ENCODE measurements at regions not wholly inside any gene's neighbourhood (a gene's known extent, or its start where the extent isn't known, plus 50 kb on each side); places are given as distances from the start of the nearest gene placed in this dataset.
A peak's percentile ranks its signal among the peaks of the same experiment; 100 is the strongest.

DNA sequence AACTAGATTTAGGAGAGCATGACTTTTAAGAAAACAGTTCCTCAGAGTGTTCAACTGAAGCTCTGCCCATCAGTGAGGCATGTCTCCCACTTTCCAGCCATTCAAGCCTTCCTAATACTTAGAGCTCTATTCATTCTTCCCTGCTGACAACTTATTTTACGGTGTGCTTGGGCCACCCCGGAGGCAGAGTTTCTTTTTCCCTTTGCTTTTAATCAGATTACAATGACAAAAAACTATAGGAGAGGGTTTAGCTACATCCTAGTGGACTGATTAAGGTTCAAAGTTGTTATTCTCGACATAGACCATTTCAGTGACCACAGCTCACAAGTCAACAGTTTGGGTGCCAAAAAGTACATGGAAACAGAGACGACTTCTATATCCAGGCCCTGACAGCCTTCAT lies 167.8 kb upstream of the TRIB2 start:
- peaks cover 14% of the 10 kb centered on the region for H3K4me1 ChIP-seq (ENCODE audit: insufficient read depth, low read length)
- peak overlapping the region; percentile 12 for H3K27ac ChIP-seq (ENCODE audit: low read depth, low read length)
- DNase-seq (ENCODE audit: insufficient read length, low spot score, missing footprints): no peak
- H2AFZ ChIP-seq (ENCODE audit: low read length): peak overlapping the region; percentile 19
- no peaks in the 10 kb centered on the region for H4K20me1 ChIP-seq (ENCODE audit: insufficient read depth, low read length)
- no peak overlapping the region for H3K4me2 ChIP-seq (ENCODE audit: insufficient read depth, low read length)
- TF ChIP-seq, protein P1, sequence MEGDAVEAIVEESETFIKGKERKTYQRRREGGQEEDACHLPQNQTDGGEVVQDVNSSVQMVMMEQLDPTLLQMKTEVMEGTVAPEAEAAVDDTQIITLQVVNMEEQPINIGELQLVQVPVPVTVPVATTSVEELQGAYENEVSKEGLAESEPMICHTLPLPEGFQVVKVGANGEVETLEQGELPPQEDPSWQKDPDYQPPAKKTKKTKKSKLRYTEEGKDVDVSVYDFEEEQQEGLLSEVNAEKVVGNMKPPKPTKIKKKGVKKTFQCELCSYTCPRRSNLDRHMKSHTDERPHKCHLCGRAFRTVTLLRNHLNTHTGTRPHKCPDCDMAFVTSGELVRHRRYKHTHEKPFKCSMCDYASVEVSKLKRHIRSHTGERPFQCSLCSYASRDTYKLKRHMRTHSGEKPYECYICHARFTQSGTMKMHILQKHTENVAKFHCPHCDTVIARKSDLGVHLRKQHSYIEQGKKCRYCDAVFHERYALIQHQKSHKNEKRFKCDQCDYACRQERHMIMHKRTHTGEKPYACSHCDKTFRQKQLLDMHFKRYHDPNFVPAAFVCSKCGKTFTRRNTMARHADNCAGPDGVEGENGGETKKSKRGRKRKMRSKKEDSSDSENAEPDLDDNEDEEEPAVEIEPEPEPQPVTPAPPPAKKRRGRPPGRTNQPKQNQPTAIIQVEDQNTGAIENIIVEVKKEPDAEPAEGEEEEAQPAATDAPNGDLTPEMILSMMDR (IDR thresholded peaks at IDR 0.05; ENCODE audit: extremely low read depth, low read depth, low read length): no peak
- no peaks in the 10 kb centered on the region for H3K79me2 ChIP-seq (ENCODE audit: insufficient read depth, low read length)
- H3K9me3 ChIP-seq (ENCODE audit: low read depth, low read length): no peaks in the 10 kb centered on the region
- H3K27me3 ChIP-seq (ENCODE audit: insufficient read depth, low read length): no peaks in the 10 kb centered on the region
- H3K36me3 ChIP-seq (ENCODE audit: insufficient read depth, low read length): no peaks in the 10 kb centered on the region
- H3K4me3 ChIP-seq (ENCODE audit: insufficient read depth, low read length): no peak overlapping the region

DNA sequence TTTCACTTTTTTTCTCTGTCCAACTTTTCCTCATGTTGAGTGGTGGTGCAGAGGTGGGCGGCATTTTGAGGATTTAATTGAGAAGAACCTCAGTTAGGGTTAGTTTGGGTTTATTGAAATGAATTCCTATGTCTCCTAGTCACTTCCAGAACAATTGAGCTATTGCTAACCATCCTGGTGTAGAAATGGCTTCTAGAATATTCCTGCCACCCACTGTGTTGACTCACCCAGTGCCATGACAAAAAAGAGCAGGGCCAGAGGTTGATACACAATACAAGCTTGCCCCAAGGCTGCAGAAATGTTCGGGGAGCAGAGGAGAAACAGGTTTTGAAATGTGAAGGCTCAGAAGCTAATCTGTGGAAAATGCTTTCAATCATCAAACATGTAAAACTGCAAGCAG lies 167.1 kb upstream of the TRIB2 start:
- Histone ChIP-seq H3K4me3 (ENCODE audit: insufficient read depth, low read length) (no peak overlapping the region), H3K27me3 (ENCODE audit: insufficient read depth, low read length) (no peaks in the 10 kb centered on the region), H3K9me3 (ENCODE audit: low read depth, low read length) (no peaks in the 10 kb centered on the region), H3K4me2 (ENCODE audit: insufficient read depth, low read length) (no peak overlapping the region), H4K20me1 (ENCODE audit: insufficient read depth, low read length) (no peaks in the 10 kb centered on the region), H3K36me3 (ENCODE audit: insufficient read depth, low read length) (no peaks in the 10 kb centered on the region), H3K4me1 (ENCODE audit: insufficient read depth, low read length) (peaks cover 15% of the 10 kb centered on the region), H3K79me2 (ENCODE audit: insufficient read depth, low read length) (no peaks in the 10 kb centered on the region), H3K27ac (ENCODE audit: low read depth, low read length) (peak overlapping the region; percentile 12), H2AFZ (ENCODE audit: low read length) (peak overlapping the region; percentile 24)
- TF ChIP-seq, protein P1 (IDR thresholded peaks at IDR 0.05; ENCODE audit: extremely low read depth, low read depth, low read length): no peak
- DNase-seq (ENCODE audit: insufficient read length, low spot score, missing footprints): peak; percentile 91

DNA sequence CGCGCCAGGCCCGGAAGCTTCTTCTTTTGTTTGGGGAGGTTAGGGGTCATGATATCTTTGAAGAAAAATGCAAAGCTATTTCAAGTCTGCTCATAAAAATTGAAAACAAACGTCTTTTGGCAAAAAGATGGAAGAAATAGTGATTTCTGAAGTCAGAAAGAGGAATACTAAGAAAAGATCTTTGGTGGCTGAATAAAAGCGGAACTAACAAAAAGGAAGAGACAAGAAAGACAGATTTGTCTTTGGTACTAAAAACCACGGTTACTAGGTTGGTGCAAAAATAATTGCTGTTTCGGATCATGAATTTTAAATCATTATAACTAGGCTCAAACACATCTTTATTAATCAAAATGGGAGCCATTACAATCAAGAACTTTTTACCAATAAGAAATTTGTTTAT lies 164.6 kb upstream of the TRIB2 start:
- Histone ChIP-seq H4K20me1 (ENCODE audit: insufficient read depth, low read length) (no peaks in the 10 kb centered on the region), H2AFZ (ENCODE audit: low read length) (no peak overlapping the region), H3K9me3 (ENCODE audit: low read depth, low read length) (no peaks in the 10 kb centered on the region), H3K27me3 (ENCODE audit: insufficient read depth, low read length) (no peaks in the 10 kb centered on the region), H3K79me2 (ENCODE audit: insufficient read depth, low read length) (no peaks in the 10 kb centered on the region), H3K4me1 (ENCODE audit: insufficient read depth, low read length) (peaks cover 39% of the 10 kb centered on the region), H3K27ac (ENCODE audit: low read depth, low read length) (no peak overlapping the region), H3K36me3 (ENCODE audit: insufficient read depth, low read length) (no peaks in the 10 kb centered on the region), H3K4me3 (ENCODE audit: insufficient read depth, low read length) (no peak overlapping the region), H3K4me2 (ENCODE audit: insufficient read depth, low read length) (no peak overlapping the region)
- no peak for DNase-seq (ENCODE audit: insufficient read length, low spot score, missing footprints)
- TF ChIP-seq, protein P1 (IDR thresholded peaks at IDR 0.05; ENCODE audit: extremely low read depth, low read depth, low read length): no peak

- Histone ChIP-seq H3K27me3 (ENCODE audit: insufficient read depth, low read length) (no peaks in the 10 kb centered on the region), H2AFZ (ENCODE audit: low read length) (no peak overlapping the region), H3K4me1 (ENCODE audit: insufficient read depth, low read length) (peaks cover 35% of the 10 kb centered on the region), H3K9me3 (ENCODE audit: low read depth, low read length) (no peaks in the 10 kb centered on the region), H4K20me1 (ENCODE audit: insufficient read depth, low read length) (no peaks in the 10 kb centered on the region), H3K79me2 (ENCODE audit: insufficient read depth, low read length) (no peaks in the 10 kb centered on the region), H3K4me2 (ENCODE audit: insufficient read depth, low read length) (peak overlapping the region; percentile 8), H3K27ac (ENCODE audit: low read depth, low read length) (peak overlapping the region; percentile 53), H3K4me3 (ENCODE audit: insufficient read depth, low read length) (no peak overlapping the region), H3K36me3 (ENCODE audit: insufficient read depth, low read length) (no peaks in the 10 kb centered on the region)
- TF ChIP-seq, protein P1 (IDR thresholded peaks at IDR 0.05; ENCODE audit: extremely low read depth, low read depth, low read length): no peak
- peak; percentile 49 for DNase-seq (ENCODE audit: insufficient read length, low spot score, missing footprints)
Observed at GRCh38 chr2:12554224-12555011, 162.3 kb upstream of the TRIB2 start.
